ENCODE measurements at regions not wholly inside any gene's neighbourhood (a gene's known extent, or its start where the extent isn't known, plus 50 kb on each side); places are given as distances from the start of the nearest gene placed in this dataset.
"Not testable (repeated sequence)": the region's sequence is repeated elsewhere in the genome, so short reads cannot be mapped to it uniquely, and the experiment has no call there.

GRCh38 chr1:80607064-80607463 lies 1193.7 kb upstream of the ADGRL2 start:
- DNase-seq (ENCODE audit: low read depth): no peak
- H3K36me3 ChIP-seq (ENCODE audit: control insufficient read depth, insufficient read depth, low read length, severe bottlenecking): no peaks in the 10 kb centered on the region
- H3K27me3 ChIP-seq (replicated peaks; ENCODE audit: control insufficient read depth, insufficient read depth, low read length): no peaks in the 10 kb centered on the region
- H3K9me3 ChIP-seq (ENCODE audit: control insufficient read depth, low read length): no peaks in the 10 kb centered on the region
- no peaks in the 10 kb centered on the region for H3K4me1 ChIP-seq (ENCODE audit: control insufficient read depth, insufficient read depth, low read length)
- H3K4me3 ChIP-seq (ENCODE audit: low read length): no peak overlapping the region
- H3K9ac ChIP-seq (ENCODE audit: low read length): no peak overlapping the region

DNA sequence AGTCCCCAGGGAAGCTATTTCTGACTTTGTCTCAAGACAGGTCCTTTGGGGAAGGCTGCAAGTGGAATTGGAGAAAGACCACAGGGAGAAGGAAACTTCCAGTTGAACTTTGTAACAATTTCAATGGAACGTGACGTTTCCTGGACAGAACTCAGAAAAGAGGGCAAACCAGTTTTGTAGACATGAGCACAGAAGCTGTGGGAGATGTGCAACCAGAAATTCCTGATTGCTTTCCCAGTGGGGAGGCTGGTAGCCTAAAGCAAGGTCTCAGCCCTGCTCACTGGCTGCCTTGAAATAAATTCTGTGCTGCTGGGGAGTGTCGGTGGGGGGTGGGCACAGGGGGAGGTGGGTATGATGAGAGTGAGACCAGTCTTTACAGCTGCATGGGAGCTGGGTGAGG lies 1206.7 kb upstream of the ADGRL2 start:
- no peak overlapping the region for H3K4me3 ChIP-seq (ENCODE audit: low read length)
- H3K4me1 ChIP-seq (ENCODE audit: control insufficient read depth, insufficient read depth, low read length): no peaks in the 10 kb centered on the region
- H3K36me3 ChIP-seq (ENCODE audit: control insufficient read depth, insufficient read depth, low read length, severe bottlenecking): no peaks in the 10 kb centered on the region
- no peak overlapping the region for H3K9ac ChIP-seq (ENCODE audit: low read length)
- peaks cover 30% of the 10 kb centered on the region for H3K9me3 ChIP-seq (ENCODE audit: control insufficient read depth, low read length)
- no peaks in the 10 kb centered on the region for H3K27me3 ChIP-seq (replicated peaks; ENCODE audit: control insufficient read depth, insufficient read depth, low read length)
- DNase-seq (ENCODE audit: low read depth): no peak

- Histone ChIP-seq H3K4me3 (ENCODE audit: low read length) (no peak overlapping the region), H3K27me3 (replicated peaks; ENCODE audit: control insufficient read depth, insufficient read depth, low read length) (no peaks in the 10 kb centered on the region), H3K9me3 (ENCODE audit: control insufficient read depth, low read length) (peaks cover 23% of the 10 kb centered on the region), H3K36me3 (ENCODE audit: control insufficient read depth, insufficient read depth, low read length, severe bottlenecking) (no peaks in the 10 kb centered on the region), H3K9ac (ENCODE audit: low read length) (no peak overlapping the region), H3K4me1 (ENCODE audit: control insufficient read depth, insufficient read depth, low read length) (no peaks in the 10 kb centered on the region)
- no peak for DNase-seq (ENCODE audit: low read depth)
These were observed 1207.5 kb upstream of the ADGRL2 start for GRCh38 chr1:80593197-80593596.

DNA sequence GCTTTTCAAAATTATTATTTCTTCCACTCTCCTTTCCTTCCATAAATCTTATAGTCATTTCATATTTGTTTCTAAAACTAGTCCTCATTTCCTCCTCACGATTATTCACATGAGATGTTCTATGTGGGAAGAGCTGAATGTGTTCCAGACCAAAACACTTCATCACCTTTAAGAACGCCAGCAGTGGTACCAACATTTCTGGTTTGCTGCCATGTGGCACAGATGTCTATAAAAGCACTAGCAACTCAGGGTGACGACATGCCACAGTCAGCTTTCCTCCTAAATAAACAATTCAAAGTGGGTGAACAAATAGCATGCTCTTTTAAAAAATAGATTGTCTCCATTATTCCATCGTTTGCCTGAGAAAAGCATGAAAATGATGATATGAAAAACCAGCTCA lies 1217.8 kb upstream of the ADGRL2 start:
- peaks cover 7% of the 10 kb centered on the region for H3K9me3 ChIP-seq (ENCODE audit: control insufficient read depth, low read length)
- no peaks in the 10 kb centered on the region for H3K36me3 ChIP-seq (ENCODE audit: control insufficient read depth, insufficient read depth, low read length, severe bottlenecking)
- no peak overlapping the region for H3K9ac ChIP-seq (ENCODE audit: low read length)
- DNase-seq (ENCODE audit: low read depth): no peak
- H3K4me3 ChIP-seq (ENCODE audit: low read length): no peak overlapping the region
- H3K27me3 ChIP-seq (replicated peaks; ENCODE audit: control insufficient read depth, insufficient read depth, low read length): no peaks in the 10 kb centered on the region
- no peaks in the 10 kb centered on the region for H3K4me1 ChIP-seq (ENCODE audit: control insufficient read depth, insufficient read depth, low read length)

GRCh38 chr1:80579055-80579454 lies 1221.7 kb upstream of the ADGRL2 start:
- Histone ChIP-seq H3K4me3 (ENCODE audit: low read length) (no peak overlapping the region), H3K36me3 (ENCODE audit: control insufficient read depth, insufficient read depth, low read length, severe bottlenecking) (no peaks in the 10 kb centered on the region), H3K27me3 (replicated peaks; ENCODE audit: control insufficient read depth, insufficient read depth, low read length) (no peaks in the 10 kb centered on the region), H3K9me3 (ENCODE audit: control insufficient read depth, low read length) (peaks cover 7% of the 10 kb centered on the region), H3K4me1 (ENCODE audit: control insufficient read depth, insufficient read depth, low read length) (no peaks in the 10 kb centered on the region), H3K9ac (ENCODE audit: low read length) (no peak overlapping the region)
- DNase-seq (ENCODE audit: low read depth): no peak

GRCh38 chr1:80566867-80567266 lies 1233.9 kb upstream of the ADGRL2 start:
- Histone ChIP-seq H3K4me1 (ENCODE audit: control insufficient read depth, insufficient read depth, low read length) (no peaks in the 10 kb centered on the region), H3K9ac (ENCODE audit: low read length) (no peak overlapping the region), H3K36me3 (ENCODE audit: control insufficient read depth, insufficient read depth, low read length, severe bottlenecking) (no peaks in the 10 kb centered on the region), H3K4me3 (ENCODE audit: low read length) (no peak overlapping the region), H3K27me3 (replicated peaks; ENCODE audit: control insufficient read depth, insufficient read depth, low read length) (no peaks in the 10 kb centered on the region), H3K9me3 (ENCODE audit: control insufficient read depth, low read length) (no peaks in the 10 kb centered on the region)
- no peak for DNase-seq (ENCODE audit: low read depth)

- Histone ChIP-seq H3K9me3 (ENCODE audit: control insufficient read depth, low read length) (no peaks in the 10 kb centered on the region), H3K4me1 (ENCODE audit: control insufficient read depth, insufficient read depth, low read length) (no peaks in the 10 kb centered on the region), H3K9ac (ENCODE audit: low read length) (no peak overlapping the region), H3K36me3 (ENCODE audit: control insufficient read depth, insufficient read depth, low read length, severe bottlenecking) (no peaks in the 10 kb centered on the region), H3K4me3 (ENCODE audit: low read length) (no peak overlapping the region), H3K27me3 (replicated peaks; ENCODE audit: control insufficient read depth, insufficient read depth, low read length) (no peaks in the 10 kb centered on the region)
- DNase-seq (ENCODE audit: low read depth): no peak
These were observed 1234.6 kb upstream of the ADGRL2 start for GRCh38 chr1:80566123-80566522.

- no peaks in the 10 kb centered on the region for H3K4me1 ChIP-seq (ENCODE audit: control insufficient read depth, insufficient read depth, low read length)
- no peak overlapping the region for H3K9ac ChIP-seq (ENCODE audit: low read length)
- no peaks in the 10 kb centered on the region for H3K9me3 ChIP-seq (ENCODE audit: control insufficient read depth, low read length)
- no peaks in the 10 kb centered on the region for H3K27me3 ChIP-seq (replicated peaks; ENCODE audit: control insufficient read depth, insufficient read depth, low read length)
- DNase-seq (ENCODE audit: low read depth): no peak
- H3K36me3 ChIP-seq (ENCODE audit: control insufficient read depth, insufficient read depth, low read length, severe bottlenecking): no peaks in the 10 kb centered on the region
- H3K4me3 ChIP-seq (ENCODE audit: low read length): no peak overlapping the region
These were observed 1235.3 kb upstream of the ADGRL2 start for GRCh38 chr1:80565406-80565805.

- no peaks in the 10 kb centered on the region for H3K36me3 ChIP-seq (ENCODE audit: control insufficient read depth, insufficient read depth, low read length, severe bottlenecking)
- peak; percentile 56 for DNase-seq (ENCODE audit: low read depth)
- no peak overlapping the region for H3K9ac ChIP-seq (ENCODE audit: low read length)
- peaks cover 6% of the 10 kb centered on the region for H3K4me1 ChIP-seq (ENCODE audit: control insufficient read depth, insufficient read depth, low read length)
- no peaks in the 10 kb centered on the region for H3K27me3 ChIP-seq (replicated peaks; ENCODE audit: control insufficient read depth, insufficient read depth, low read length)
- H3K4me3 ChIP-seq (ENCODE audit: low read length): no peak overlapping the region
- H3K9me3 ChIP-seq (ENCODE audit: control insufficient read depth, low read length): no peaks in the 10 kb centered on the region
These were observed 1258.5 kb upstream of the ADGRL2 start for GRCh38 chr1:80542231-80542630.

- H3K9ac ChIP-seq (ENCODE audit: low read length): no peak overlapping the region
- no peaks in the 10 kb centered on the region for H3K9me3 ChIP-seq (ENCODE audit: control insufficient read depth, low read length)
- peak; percentile 62 for DNase-seq (ENCODE audit: low read depth)
These were observed 1260.1 kb upstream of the ADGRL2 start for GRCh38 chr1:80540596-80540995.

DNA sequence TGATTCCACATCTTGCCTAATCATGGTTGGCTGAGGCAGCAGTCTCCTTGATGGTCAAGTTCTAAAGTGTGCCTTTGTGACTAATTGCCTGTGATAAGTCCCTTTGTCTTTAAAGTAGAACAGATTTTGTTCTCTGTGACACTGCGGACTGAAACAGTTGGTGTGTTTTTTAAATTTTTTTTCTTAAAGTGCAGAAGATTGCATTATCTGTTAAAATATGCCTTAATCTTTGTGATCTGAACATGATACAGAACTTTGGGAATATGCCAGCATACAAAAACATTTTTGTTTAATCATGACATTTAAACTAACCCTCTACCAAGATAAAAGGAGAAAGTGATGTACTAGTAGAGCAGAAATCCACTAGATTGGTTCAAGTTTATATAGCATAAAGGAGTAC lies 1260.6 kb upstream of the ADGRL2 start:
- Histone ChIP-seq H3K9me3 (ENCODE audit: control insufficient read depth, low read length) (no peaks in the 10 kb centered on the region), H3K36me3 (ENCODE audit: control insufficient read depth, insufficient read depth, low read length, severe bottlenecking) (no peaks in the 10 kb centered on the region), H3K4me1 (ENCODE audit: control insufficient read depth, insufficient read depth, low read length) (peaks cover 6% of the 10 kb centered on the region), H3K9ac (ENCODE audit: low read length) (no peak overlapping the region), H3K4me3 (ENCODE audit: low read length) (no peak overlapping the region), H3K27me3 (replicated peaks; ENCODE audit: control insufficient read depth, insufficient read depth, low read length) (no peaks in the 10 kb centered on the region)
- peak; percentile 14 for DNase-seq (ENCODE audit: low read depth)

More at GRCh38 chr1:80540596-80540995, 1260.1 kb upstream of the ADGRL2 start:
- Histone ChIP-seq H3K4me3 (ENCODE audit: low read length) (no peak overlapping the region), H3K4me1 (ENCODE audit: control insufficient read depth, insufficient read depth, low read length) (peaks cover 6% of the 10 kb centered on the region), H3K36me3 (ENCODE audit: control insufficient read depth, insufficient read depth, low read length, severe bottlenecking) (no peaks in the 10 kb centered on the region), H3K27me3 (replicated peaks; ENCODE audit: control insufficient read depth, insufficient read depth, low read length) (no peaks in the 10 kb centered on the region)

- not testable (repeated sequence) for H3K36me3 ChIP-seq (ENCODE audit: control insufficient read depth, insufficient read depth, low read length, severe bottlenecking); H3K4me3 ChIP-seq (ENCODE audit: low read length); H3K9me3 ChIP-seq (ENCODE audit: control insufficient read depth, low read length); DNase-seq (ENCODE audit: low read depth); H3K27me3 ChIP-seq (replicated peaks; ENCODE audit: control insufficient read depth, insufficient read depth, low read length); H3K4me1 ChIP-seq (ENCODE audit: control insufficient read depth, insufficient read depth, low read length); H3K9ac ChIP-seq (ENCODE audit: low read length)
These were observed 1261.4 kb upstream of the ADGRL2 start for GRCh38 chr1:80539298-80539697.

Measured in adipocyte (in vitro differentiated cells).